ENCODE measurements at regions not wholly inside any gene's neighbourhood (a gene's known extent, or its start where the extent isn't known, plus 50 kb on each side); places are given as distances from the start of the nearest gene placed in this dataset.
A peak's percentile ranks its signal among the peaks of the same experiment; 100 is the strongest.

DNA sequence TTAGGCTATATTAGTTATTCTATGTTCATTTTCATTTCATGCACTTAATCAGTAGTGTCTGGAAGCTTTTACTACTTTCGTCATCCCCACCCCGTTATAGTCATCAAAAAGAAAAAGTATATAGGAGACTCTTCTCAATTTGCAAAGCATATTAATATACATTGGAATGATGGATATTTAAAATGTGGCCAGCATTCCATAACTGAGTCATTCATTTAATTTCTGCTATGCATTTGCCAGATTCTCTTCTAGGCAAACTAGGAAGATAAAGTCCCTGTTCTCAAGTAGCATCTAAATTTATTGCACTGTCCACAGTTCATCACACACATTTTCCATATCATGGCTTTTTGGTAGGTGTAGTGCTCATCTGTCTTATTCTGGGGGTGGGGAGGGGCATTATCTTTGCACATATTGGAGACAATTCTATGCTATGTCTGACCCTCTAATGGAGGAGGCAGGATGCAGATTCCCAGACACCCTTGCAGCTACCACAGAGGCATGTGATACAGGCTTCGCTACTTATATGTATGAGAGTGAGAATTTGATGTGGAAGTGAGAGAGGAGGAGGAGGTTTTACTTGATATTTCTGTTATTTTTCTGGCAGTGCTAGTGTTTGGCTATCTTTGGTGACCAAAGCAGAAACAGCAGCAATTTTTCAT lies 125.8 kb downstream of the CTH start:
- DNase-seq (ENCODE audit: low read depth), result no peak
- H3K4me3 ChIP-seq (ENCODE audit: low read depth, low read length), result no peak overlapping the region
- TF ChIP-seq, protein P1, sequence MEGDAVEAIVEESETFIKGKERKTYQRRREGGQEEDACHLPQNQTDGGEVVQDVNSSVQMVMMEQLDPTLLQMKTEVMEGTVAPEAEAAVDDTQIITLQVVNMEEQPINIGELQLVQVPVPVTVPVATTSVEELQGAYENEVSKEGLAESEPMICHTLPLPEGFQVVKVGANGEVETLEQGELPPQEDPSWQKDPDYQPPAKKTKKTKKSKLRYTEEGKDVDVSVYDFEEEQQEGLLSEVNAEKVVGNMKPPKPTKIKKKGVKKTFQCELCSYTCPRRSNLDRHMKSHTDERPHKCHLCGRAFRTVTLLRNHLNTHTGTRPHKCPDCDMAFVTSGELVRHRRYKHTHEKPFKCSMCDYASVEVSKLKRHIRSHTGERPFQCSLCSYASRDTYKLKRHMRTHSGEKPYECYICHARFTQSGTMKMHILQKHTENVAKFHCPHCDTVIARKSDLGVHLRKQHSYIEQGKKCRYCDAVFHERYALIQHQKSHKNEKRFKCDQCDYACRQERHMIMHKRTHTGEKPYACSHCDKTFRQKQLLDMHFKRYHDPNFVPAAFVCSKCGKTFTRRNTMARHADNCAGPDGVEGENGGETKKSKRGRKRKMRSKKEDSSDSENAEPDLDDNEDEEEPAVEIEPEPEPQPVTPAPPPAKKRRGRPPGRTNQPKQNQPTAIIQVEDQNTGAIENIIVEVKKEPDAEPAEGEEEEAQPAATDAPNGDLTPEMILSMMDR (IDR thresholded peaks at IDR 0.05; ENCODE audit: insufficient read depth, low read length), result no peak

DNA sequence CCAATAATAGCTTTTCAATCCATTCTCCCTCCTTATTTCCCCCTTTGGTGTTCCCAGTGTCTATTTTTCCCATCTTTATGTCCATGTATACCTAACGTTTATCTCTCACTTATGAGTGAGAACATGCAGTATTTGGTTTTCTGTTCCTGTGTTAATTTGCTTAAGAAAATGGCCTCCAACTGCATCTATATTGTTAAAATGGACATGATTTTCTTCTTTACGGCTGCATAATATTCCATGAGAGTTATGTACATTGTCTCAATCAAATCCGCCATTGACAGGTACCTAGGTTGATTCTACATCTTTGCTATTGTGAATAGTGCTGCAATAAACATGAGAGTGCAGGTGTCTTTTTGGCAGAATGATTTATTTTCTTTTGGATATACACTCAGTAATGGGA lies 126.7 kb downstream of the CTH start:
- TF ChIP-seq, protein P1 (IDR thresholded peaks at IDR 0.05; ENCODE audit: insufficient read depth, low read length), result no peak
- no peak for DNase-seq (ENCODE audit: low read depth)
- no peak overlapping the region for H3K4me3 ChIP-seq (ENCODE audit: low read depth, low read length)

DNA sequence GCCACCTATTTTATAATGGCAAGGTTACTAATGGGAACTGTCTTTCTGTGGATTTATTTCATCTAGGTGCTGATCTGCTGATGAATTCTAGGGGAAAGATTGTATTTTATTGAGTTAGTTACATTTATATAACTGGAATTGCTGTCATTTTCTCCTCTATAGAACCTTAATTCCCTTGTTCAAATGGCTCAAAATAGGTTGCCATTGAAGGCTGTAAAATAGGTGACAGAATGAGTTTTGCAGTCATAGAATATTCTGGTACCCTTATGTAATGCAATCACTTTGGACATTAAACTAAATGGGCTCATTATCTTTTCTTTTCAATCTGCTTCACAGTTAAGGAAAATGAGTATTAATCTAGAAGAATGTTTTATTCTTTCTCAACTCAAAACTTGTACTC lies 131.0 kb downstream of the CTH start:
- TF ChIP-seq, protein P1 (IDR thresholded peaks at IDR 0.05; ENCODE audit: insufficient read depth, low read length), result no peak
- DNase-seq (ENCODE audit: low read depth), result no peak
- H3K4me3 ChIP-seq (ENCODE audit: low read depth, low read length), result no peak overlapping the region

DNA sequence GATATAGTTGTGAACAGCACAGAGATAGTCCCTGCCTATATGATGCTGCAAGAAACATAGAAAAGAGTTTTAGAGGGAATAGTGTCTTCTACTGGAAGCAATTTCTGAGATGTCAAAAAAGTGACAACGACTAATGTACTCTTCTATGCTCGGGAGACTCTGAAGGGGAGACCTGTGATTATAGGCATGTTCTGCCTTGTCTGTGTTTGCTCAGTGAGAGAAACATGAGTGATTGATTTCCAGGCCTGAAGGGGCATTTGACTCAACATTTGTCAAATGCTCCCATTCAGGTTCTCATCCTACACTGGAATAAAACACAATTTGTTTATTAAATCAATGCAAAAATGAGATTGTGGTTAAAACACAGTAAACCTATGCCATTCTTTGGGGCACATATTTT lies 131.8 kb downstream of the CTH start:
- DNase-seq (ENCODE audit: low read depth), result no peak

DNA sequence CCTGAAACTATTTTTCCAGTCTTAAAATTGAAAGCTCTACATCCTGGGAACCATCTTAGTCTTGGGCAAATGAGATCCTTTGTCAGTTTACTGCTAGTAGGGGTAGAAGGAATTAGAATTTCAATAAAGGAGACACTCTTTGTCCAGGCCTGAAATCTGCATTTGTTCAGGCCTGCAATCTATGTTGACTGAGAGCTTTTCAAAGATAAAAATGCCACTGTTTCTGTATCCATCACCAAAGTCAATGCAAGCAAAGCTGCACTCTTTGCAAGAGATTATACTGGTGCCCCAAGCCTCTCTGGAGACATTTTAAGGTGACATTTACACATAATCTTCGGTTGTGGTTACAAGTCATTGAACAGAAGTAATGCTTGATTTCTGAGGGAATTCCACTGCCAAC lies 135.7 kb downstream of the CTH start:
- DNase-seq (ENCODE audit: low read depth), result no peak
- TF ChIP-seq, protein P1 (IDR thresholded peaks at IDR 0.05; ENCODE audit: insufficient read depth, low read length), result no peak
- no peak overlapping the region for H3K4me3 ChIP-seq (ENCODE audit: low read depth, low read length)

More for the DNA sequence above, 131.8 kb downstream of the CTH start:
- TF ChIP-seq, protein P1 (IDR thresholded peaks at IDR 0.05; ENCODE audit: insufficient read depth, low read length), result no peak
- no peak overlapping the region for H3K4me3 ChIP-seq (ENCODE audit: low read depth, low read length)

DNA sequence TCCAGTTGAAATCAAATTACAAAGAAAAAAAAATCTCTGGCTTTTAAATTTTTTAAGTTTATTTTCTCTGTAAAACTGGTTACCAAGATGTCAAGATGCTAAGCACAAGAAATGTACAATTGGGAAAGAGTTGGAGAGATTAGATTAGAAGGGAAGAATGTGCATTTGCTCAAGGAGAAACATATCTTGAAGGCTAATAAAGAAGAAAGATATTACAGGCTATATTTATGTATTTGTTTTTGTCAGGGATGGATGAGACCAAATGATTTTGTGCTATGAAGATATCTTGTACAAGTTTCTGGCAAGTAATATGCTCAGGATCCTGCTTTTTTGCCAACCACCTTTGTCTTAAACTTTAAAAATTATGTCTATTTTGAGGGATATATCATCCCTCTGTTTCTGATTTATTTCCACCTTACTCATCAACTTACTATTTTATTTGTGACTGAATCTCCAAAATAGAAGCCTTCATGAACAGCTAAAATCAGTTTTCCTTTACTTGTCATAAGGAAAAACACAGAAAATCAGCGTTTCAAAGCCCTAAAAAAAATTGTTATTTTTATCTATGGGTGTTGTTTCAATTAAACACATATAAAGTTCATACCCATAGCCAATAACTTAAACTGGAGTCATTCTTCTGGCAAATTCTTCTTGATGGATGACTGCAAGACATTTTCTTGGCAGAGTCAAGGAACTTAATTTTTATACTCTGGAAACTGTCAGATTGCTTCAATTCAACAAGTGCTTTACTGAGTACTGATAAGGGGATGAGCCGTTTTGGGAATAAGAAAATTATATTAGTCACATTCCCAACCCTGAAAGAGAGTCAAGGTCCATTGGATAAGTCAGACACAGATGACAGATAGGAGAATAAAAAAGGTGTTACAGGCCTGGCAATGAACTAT lies 141.8 kb downstream of the CTH start:
- peak; percentile 56 for DNase-seq (ENCODE audit: low read depth)
- TF ChIP-seq, protein P1 (IDR thresholded peaks at IDR 0.05; ENCODE audit: insufficient read depth, low read length), result no peak
- H3K4me3 ChIP-seq (ENCODE audit: low read depth, low read length), result no peak overlapping the region
